Body of pancreas (tissue), 4 donors: ENCODE measurements at regions not wholly inside any gene's neighbourhood (a gene's known extent, or its start where the extent isn't known, plus 50 kb on each side); places are given as distances from the start of the nearest gene placed in this dataset.

Source experiments
- ATAC-seq: fragments of 150-250 bp; one replicate; pipeline ENCODE4 v1.9.1; 2016
- DNase-seq, 4 donors: peaks; one replicate each; pipeline ENCODE4 v3.0.0-alpha.2; 2019
- H3K27ac ChIP-seq, 4 donors: fragments of 200-600 bp; sonication (generic); 1 replicate in 3 of 4; 2 replicates in 1 of 4; pipeline versions ENCODE4 v1.5.1 to v1.6.1; 2016 to 2019; ENCODE audit warnings: mild to moderate bottlenecking in 1 of 4, mixed read lengths in 1 of 4, moderate library complexity in 1 of 4
- H3K27me3 ChIP-seq, 2 donors: fragments of 200-600 bp; sonication (generic); one replicate each; pipeline ENCODE4 v1.6.0; 2016; ENCODE audit warnings: mild to moderate bottlenecking in 1 of 2
- H3K36me3 ChIP-seq, 2 donors: fragments of 200-600 bp; sonication (generic); replicated peaks in 1 of 2; 2 replicates each; pipeline ENCODE4 v1.5.1; 2016; ENCODE audit warnings: low read depth in 2 of 2; ENCODE audit not compliant: insufficient read depth in 1 of 2
- H3K4me1 ChIP-seq: fragments of 200-600 bp; sonication (generic); one replicate; pipeline ENCODE4 v1.6.0; 2016
- H3K4me3 ChIP-seq, 2 donors: fragments of 200-600 bp; sonication (generic); 1 replicate in 1 of 2; 2 replicates in 1 of 2; pipeline ENCODE4 v1.5.1; 2016 to 2019
- H3K9me3 ChIP-seq, 3 donors: fragments of 200-600 bp; sonication (generic); 1 replicate in 2 of 3; 2 replicates in 1 of 3; pipeline ENCODE4 v1.5.1; 2016
- POLR2A ChIP-seq, 3 donors: fragments of 450-650 bp; IDR thresholded peaks; one replicate each; pipeline ENCODE4 v1.6.1; 2016; ENCODE audit warnings: antibody characterized with exemption in 3 of 3, mild to moderate bottlenecking in 2 of 3
- WGBS, 2 donors: methylation state at CpG; one replicate each; pipeline ENCODE4 v1.1.5; 2017; 5-methylcytosine and 5-hydroxymethylcytosine counted together
- intact Hi-C: fragments of 100-400 bp; cut with DNase I; formaldehyde crosslinking; loops from one replicate; pipeline ENCODE4 v1.15.1; 2023
- TF ChIP-seq, protein P1 (sequence below), 7 experiments: fragments of 450-650 bp in 4 of 7; fragments of 200-600 bp in 3 of 7; sonication (generic) in 3 of 7; IDR thresholded peaks; one replicate each; pipeline ENCODE4 v1.5.1; 2016 to 2019; ENCODE audit warnings: antibody characterized with exemption in 7 of 7

- DNase-seq (no peak), ATAC-seq (no peak)
- no peaks in the 10 kb centered on the region for H3K36me3 ChIP-seq
- H3K4me3 ChIP-seq, result no peak overlapping the region
- no peaks in the 10 kb centered on the region for H3K4me1 ChIP-seq
- no peak overlapping the region for H3K27ac ChIP-seq
- no peaks in the 10 kb centered on the region for H3K9me3 ChIP-seq
- WGBS, 2 donors, result 87 to 97% methylated on average over 3 of the region's 3 CpGs
- intact Hi-C loops, result no loop called here
- no peak for TF ChIP-seq POLR2A (IDR thresholded peaks at IDR 0.05)
- TF ChIP-seq, protein P1, sequence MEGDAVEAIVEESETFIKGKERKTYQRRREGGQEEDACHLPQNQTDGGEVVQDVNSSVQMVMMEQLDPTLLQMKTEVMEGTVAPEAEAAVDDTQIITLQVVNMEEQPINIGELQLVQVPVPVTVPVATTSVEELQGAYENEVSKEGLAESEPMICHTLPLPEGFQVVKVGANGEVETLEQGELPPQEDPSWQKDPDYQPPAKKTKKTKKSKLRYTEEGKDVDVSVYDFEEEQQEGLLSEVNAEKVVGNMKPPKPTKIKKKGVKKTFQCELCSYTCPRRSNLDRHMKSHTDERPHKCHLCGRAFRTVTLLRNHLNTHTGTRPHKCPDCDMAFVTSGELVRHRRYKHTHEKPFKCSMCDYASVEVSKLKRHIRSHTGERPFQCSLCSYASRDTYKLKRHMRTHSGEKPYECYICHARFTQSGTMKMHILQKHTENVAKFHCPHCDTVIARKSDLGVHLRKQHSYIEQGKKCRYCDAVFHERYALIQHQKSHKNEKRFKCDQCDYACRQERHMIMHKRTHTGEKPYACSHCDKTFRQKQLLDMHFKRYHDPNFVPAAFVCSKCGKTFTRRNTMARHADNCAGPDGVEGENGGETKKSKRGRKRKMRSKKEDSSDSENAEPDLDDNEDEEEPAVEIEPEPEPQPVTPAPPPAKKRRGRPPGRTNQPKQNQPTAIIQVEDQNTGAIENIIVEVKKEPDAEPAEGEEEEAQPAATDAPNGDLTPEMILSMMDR (IDR thresholded peaks at IDR 0.05), result no peak
- no peaks in the 10 kb centered on the region for H3K27me3 ChIP-seq
Observed at GRCh38 chr14:83992857-83993256, 1537.1 kb upstream of the FLRT2 start.

GRCh38 chr14:83993545-83993944 is 1536.4 kb upstream of the FLRT2 start:
- no peak overlapping the region for H3K4me3 ChIP-seq
- no peaks in the 10 kb centered on the region for H3K27me3 ChIP-seq
- H3K9me3 ChIP-seq, result no peaks in the 10 kb centered on the region
- no peak overlapping the region for H3K27ac ChIP-seq
- no peak for TF ChIP-seq POLR2A (IDR thresholded peaks at IDR 0.05)
- TF ChIP-seq, protein P1 (IDR thresholded peaks at IDR 0.05), result no peak
- WGBS, 2 donors, result 79 to 83% methylated on average over 2 of the region's 2 CpGs
- DNase-seq (no peak), ATAC-seq (no peak)
- H3K36me3 ChIP-seq, result no peaks in the 10 kb centered on the region
- intact Hi-C loops, result no loop called here
- H3K4me1 ChIP-seq, result no peaks in the 10 kb centered on the region

- H3K4me3 ChIP-seq, result no peak overlapping the region
- 82 to 94% methylated on average over 2 of the region's 2 CpGs for WGBS, 2 donors
- intact Hi-C loops, result no loop called here
- H3K36me3 ChIP-seq, result no peaks in the 10 kb centered on the region
- no peak for ATAC-seq
- TF ChIP-seq POLR2A (IDR thresholded peaks at IDR 0.05), result no peak
- TF ChIP-seq, protein P1 (IDR thresholded peaks at IDR 0.05), result no peak
- DNase-seq, result no peak
- no peaks in the 10 kb centered on the region for H3K9me3 ChIP-seq
- no peak overlapping the region for H3K27ac ChIP-seq
- H3K4me1 ChIP-seq, result no peaks in the 10 kb centered on the region
- no peaks in the 10 kb centered on the region for H3K27me3 ChIP-seq
Observed at GRCh38 chr14:83994020-83994419, 1535.9 kb upstream of the FLRT2 start.

- Histone ChIP-seq H3K9me3 (no peaks in the 10 kb centered on the region), H3K4me1 (peaks cover 3% of the 10 kb centered on the region), H3K36me3 (no peaks in the 10 kb centered on the region), H3K27me3 (no peaks in the 10 kb centered on the region), H3K4me3 (no peak overlapping the region), H3K27ac (no peak overlapping the region)
- ATAC-seq (no peak), DNase-seq (no peak)
- intact Hi-C loops, result no loop called here
- WGBS, 2 donors, result 95 to 98% methylated on average over 3 of the region's 3 CpGs
- no peak for TF ChIP-seq POLR2A (IDR thresholded peaks at IDR 0.05)
- TF ChIP-seq, protein P1 (IDR thresholded peaks at IDR 0.05), result no peak
Observed at GRCh38 chr14:84001023-84001422, 1528.9 kb upstream of the FLRT2 start.

DNA sequence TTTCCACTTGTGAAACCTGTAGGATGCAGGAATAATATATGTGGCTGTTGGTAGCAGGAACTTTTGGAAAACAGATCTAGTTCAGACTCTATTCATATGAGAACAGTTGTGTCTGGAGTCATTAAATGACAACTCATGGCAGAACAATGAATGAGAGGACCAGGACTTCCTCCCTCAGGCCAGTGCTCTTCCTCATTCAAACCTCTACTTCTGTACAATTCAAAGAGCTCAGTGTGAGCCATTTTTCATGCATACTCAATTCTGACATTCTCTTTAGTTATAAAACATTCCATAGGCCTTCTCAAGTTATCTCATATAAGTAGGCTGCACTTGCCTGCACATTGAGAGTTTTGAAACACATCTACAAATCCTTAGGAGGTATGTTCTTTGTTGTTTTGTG is 1526.6 kb upstream of the FLRT2 start:
- ATAC-seq (no peak), DNase-seq (no peak)
- intact Hi-C loops, result no loop called here
- no peaks in the 10 kb centered on the region for H3K27me3 ChIP-seq
- no peaks in the 10 kb centered on the region for H3K9me3 ChIP-seq
- H3K4me3 ChIP-seq, result no peak overlapping the region
- peaks cover 14% of the 10 kb centered on the region for H3K4me1 ChIP-seq
- H3K36me3 ChIP-seq, result no peaks in the 10 kb centered on the region
- no peak overlapping the region for H3K27ac ChIP-seq
- TF ChIP-seq POLR2A (IDR thresholded peaks at IDR 0.05), result no peak
- TF ChIP-seq, protein P1 (IDR thresholded peaks at IDR 0.05), result no peak
